Keratinocyte (primary cell): ENCODE measurements at regions not wholly inside any gene's neighbourhood (a gene's known extent, or its start where the extent isn't known, plus 50 kb on each side); places are given as distances from the start of the nearest gene placed in this dataset.

Experiments used
- DNase-seq: peaks from one replicate; pipeline ENCODE4 v3.0.0-alpha.2; 2011; ENCODE audit warnings: low read depth, missing footprints, low spot score
- FAIRE-seq: peaks from 2 replicates; lab custom pipeline; 2011; peaks lifted over from hg19 to GRCh38; lab: Jason Lieb, UNC
- H2AFZ ChIP-seq: 2 replicates; pipeline ENCODE4 v1.6.0; 2012; ENCODE audit warnings: low read length, control low read depth, inconsistent platforms; ENCODE audit not compliant: control insufficient read depth
- H3K27ac ChIP-seq: 2 replicates; pipeline ENCODE4 v1.5.1; 2011; ENCODE audit warnings: low read length; ENCODE audit not compliant: control insufficient read depth, insufficient read depth
- H3K27me3 ChIP-seq: 3 replicates; pipeline ENCODE4 v1.6.0; 2011; ENCODE audit warnings: low read length; ENCODE audit not compliant: control insufficient read depth, insufficient read depth; ENCODE audit errors: extremely low read depth
- H3K36me3 ChIP-seq, 2 experiments: 2 replicates in 1 of 2; 3 replicates in 1 of 2; pipeline ENCODE4 v1.5.1; 2011; ENCODE audit warnings: low read length in 2 of 2, mild to moderate bottlenecking in 1 of 2; ENCODE audit not compliant: control insufficient read depth in 2 of 2, insufficient read depth in 2 of 2; ENCODE audit errors: extremely low read depth in 1 of 2
- H3K4me1 ChIP-seq: 3 replicates; pipeline ENCODE4 v1.5.1; 2011; ENCODE audit warnings: low read length; ENCODE audit not compliant: control insufficient read depth, insufficient read depth; ENCODE audit errors: extremely low read depth
- H3K4me2 ChIP-seq: 3 replicates; pipeline ENCODE4 v1.6.0; 2011; ENCODE audit warnings: low read depth, low read length; ENCODE audit not compliant: control insufficient read depth, insufficient read depth; ENCODE audit errors: extremely low read depth
- H3K4me3 ChIP-seq, 3 experiments: fragments of 200-600 bp in 1 of 3; sonication (generic) in 1 of 3; 2 replicates in 2 of 3; 3 replicates in 1 of 3; pipeline ENCODE4 v1.5.1; 2011 to 2016; ENCODE audit warnings: low read length in 3 of 3, mild to moderate bottlenecking in 3 of 3, control low read depth in 2 of 3, inconsistent platforms in 1 of 3, low read depth in 1 of 3, mixed read lengths in 1 of 3, mixed run types in 1 of 3, moderate library complexity in 1 of 3; ENCODE audit not compliant: control insufficient read depth in 2 of 3, insufficient read depth in 2 of 3; ENCODE audit errors: extremely low read depth in 1 of 3
- H3K79me2 ChIP-seq: 2 replicates; pipeline ENCODE4 v1.6.0; 2012; ENCODE audit warnings: low read length; ENCODE audit not compliant: control insufficient read depth, insufficient read depth
- H3K9ac ChIP-seq: 3 replicates; pipeline ENCODE4 v1.6.0; 2011; ENCODE audit warnings: low read length; ENCODE audit not compliant: control insufficient read depth, insufficient read depth; ENCODE audit errors: extremely low read depth
- H3K9me1 ChIP-seq: 3 replicates; pipeline ENCODE4 v1.6.0; 2011; ENCODE audit warnings: low read length; ENCODE audit not compliant: control insufficient read depth, insufficient read depth; ENCODE audit errors: extremely low read depth
- H3K9me3 ChIP-seq: 2 replicates; pipeline ENCODE4 v1.5.1; 2012; ENCODE audit warnings: low read depth, low read length; ENCODE audit not compliant: control insufficient read depth
- H4K20me1 ChIP-seq: 3 replicates; pipeline ENCODE4 v1.6.0; 2011; ENCODE audit warnings: low read length; ENCODE audit not compliant: control insufficient read depth, insufficient read depth; ENCODE audit errors: extremely low read depth
- CTCF ChIP-seq, 3 experiments: IDR thresholded peaks in 1 of 3; conservative IDR thresholded peaks in 1 of 3; optimal IDR thresholded peaks in 1 of 3; 2 replicates in 2 of 3; 3 replicates in 1 of 3; pipeline versions ENCODE3 to v1.5.1; 2011; ENCODE audit warnings: low read length in 3 of 3, mild to moderate bottlenecking in 3 of 3, moderate library complexity in 2 of 3, control low read depth in 1 of 3, inconsistent platforms in 1 of 3; ENCODE audit not compliant: insufficient read depth in 2 of 3; ENCODE audit errors: extremely low read depth in 1 of 3
- EZH2 ChIP-seq: IDR thresholded peaks from one replicate; pipeline ENCODE4 v1.6.1; 2012; ENCODE audit warnings: inconsistent platforms, mild to moderate bottlenecking, low read length, moderate library complexity
- dilution Hi-C: fragments of 300-500 bp; cut with MboI; formaldehyde crosslinking; loops from one replicate; pipeline ENCODE4 v1.7.0; 2020; ENCODE audit warnings: low sequenced_read_pairs; ENCODE audit not compliant: extremely low pct_ligation_motif_present

GRCh38 chr12:89984846-89985245, 276.2 kb upstream of the ATP2B1 start:
- no peaks in the 10 kb centered on the region for H4K20me1 ChIP-seq
- no peaks in the 10 kb centered on the region for H3K27me3 ChIP-seq
- H3K27ac ChIP-seq, result no peak overlapping the region
- FAIRE-seq (no peak), DNase-seq (no peak)
- no peaks in the 10 kb centered on the region for H3K79me2 ChIP-seq
- H3K4me1 ChIP-seq, result peaks cover 4% of the 10 kb centered on the region
- H3K4me2 ChIP-seq, result no peak overlapping the region
- no peaks in the 10 kb centered on the region for H3K9me1 ChIP-seq
- dilution Hi-C loops, result no loop called here
- no peaks in the 10 kb centered on the region for H3K9me3 ChIP-seq
- H2AFZ ChIP-seq, result no peak overlapping the region
- no peak overlapping the region for H3K4me3 ChIP-seq
- H3K36me3 ChIP-seq, result no peaks in the 10 kb centered on the region
- TF ChIP-seq EZH2 (no peak), CTCF (optimal IDR thresholded peaks at IDR 0.05 in 1 of 3, IDR thresholded peaks at IDR 0.05 in 1 of 3, conservative IDR thresholded peaks at IDR 0.05 in 1 of 3; ENCODE audit: extremely low read depth in 1 of 3, insufficient read depth in 2 of 3, low read length in 3 of 3) (no peak)
- no peak overlapping the region for H3K9ac ChIP-seq

- H4K20me1 ChIP-seq, result no peaks in the 10 kb centered on the region
- no peak for DNase-seq
- no peak overlapping the region for H3K27ac ChIP-seq
- H3K9me1 ChIP-seq, result no peaks in the 10 kb centered on the region
- no peaks in the 10 kb centered on the region for H3K36me3 ChIP-seq
- TF ChIP-seq CTCF (optimal IDR thresholded peaks at IDR 0.05 in 1 of 3, IDR thresholded peaks at IDR 0.05 in 1 of 3, conservative IDR thresholded peaks at IDR 0.05 in 1 of 3; ENCODE audit: extremely low read depth in 1 of 3, insufficient read depth in 2 of 3, low read length in 3 of 3) (no peak), EZH2 (no peak)
- no peaks in the 10 kb centered on the region for H3K9me3 ChIP-seq
- H2AFZ ChIP-seq, result no peak overlapping the region
- no peak for FAIRE-seq
- H3K79me2 ChIP-seq, result no peaks in the 10 kb centered on the region
- dilution Hi-C loops, result no loop called here
- H3K27me3 ChIP-seq, result no peaks in the 10 kb centered on the region
- no peak overlapping the region for H3K4me3 ChIP-seq
- no peak overlapping the region for H3K9ac ChIP-seq
- peaks cover 4% of the 10 kb centered on the region for H3K4me1 ChIP-seq
- H3K4me2 ChIP-seq, result no peak overlapping the region
Measured at GRCh38 chr12:89983622-89984021, 275.0 kb upstream of the ATP2B1 start.
